HG03469 (cell line): ENCODE measurements at regions not wholly inside any gene's neighbourhood (a gene's known extent, or its start where the extent isn't known, plus 50 kb on each side); places are given as distances from the start of the nearest gene placed in this dataset.
"Not testable (repeated sequence)": the region's sequence is repeated elsewhere in the genome, so short reads cannot be mapped to it uniquely, and the experiment has no call there.

Source experiments
- ATAC-seq: cut with Tn5 transposase; IDR thresholded peaks from one replicate; pipeline ENCODE4 v1.9.1; 2021; ENCODE audit warnings: mild to moderate bottlenecking, moderate library complexity, moderate number of reproducible peaks; ENCODE audit not compliant: unreplicated experiment

DNA sequence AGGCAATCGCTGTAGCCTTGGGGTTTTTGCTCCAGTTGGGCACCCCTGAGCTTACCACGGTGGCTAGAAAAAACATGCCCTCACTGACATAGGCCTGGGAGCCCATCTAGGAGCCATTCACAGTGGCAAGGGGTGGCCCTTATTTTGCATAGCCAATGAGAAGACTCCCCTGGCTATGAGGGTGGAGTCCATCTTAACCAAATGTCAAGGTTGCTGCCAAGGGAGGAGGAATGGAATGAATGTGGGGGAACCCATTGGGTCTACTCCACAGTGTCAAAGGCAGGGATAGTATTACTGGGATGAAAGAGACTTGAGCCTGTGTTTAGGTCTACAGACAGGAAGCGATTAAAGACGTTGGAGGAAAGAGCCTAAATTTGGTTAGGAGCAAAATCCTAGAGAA, 295.7 kb upstream of the PLGLB2 start:
- not testable (repeated sequence) for ATAC-seq

DNA sequence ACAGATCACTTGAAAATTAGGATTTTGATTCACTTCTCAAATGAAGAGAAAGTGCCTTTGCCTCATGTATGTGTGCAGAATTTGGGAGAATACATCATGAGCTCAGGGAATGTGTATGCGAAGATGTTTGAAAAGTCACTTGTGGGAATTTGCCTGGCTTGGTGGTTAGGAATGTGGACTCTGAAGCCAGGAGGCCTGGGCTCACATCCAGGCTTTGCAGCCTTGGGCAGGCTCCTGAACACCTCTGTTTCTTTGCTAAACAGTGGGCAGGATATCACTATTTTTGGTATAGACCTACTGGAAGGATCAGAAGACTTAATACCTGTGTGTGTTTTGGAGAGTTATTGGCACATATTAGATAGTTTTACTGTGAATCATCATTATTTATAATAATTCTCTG, 295.0 kb upstream of the PLGLB2 start:
- ATAC-seq, result not testable (repeated sequence)

DNA sequence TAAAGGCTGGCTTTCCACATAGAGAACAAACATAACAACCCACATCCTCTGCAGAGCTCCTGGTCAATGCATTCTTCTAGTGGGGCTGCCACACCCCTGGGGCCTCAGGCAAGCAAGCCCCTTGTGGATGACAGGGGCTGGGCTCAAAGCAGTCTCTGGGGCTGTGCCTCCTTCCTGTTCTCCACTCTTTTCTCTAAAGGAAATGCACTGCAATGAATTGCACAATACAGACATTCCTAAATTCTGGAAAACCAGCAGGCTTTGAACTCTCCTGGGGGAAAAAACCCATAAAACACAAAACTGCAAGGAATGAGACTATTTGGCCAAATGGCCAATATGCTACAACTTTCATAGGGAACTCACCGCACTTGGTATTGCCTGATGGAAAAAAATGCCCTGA, 293.9 kb upstream of the PLGLB2 start:
- not testable (repeated sequence) for ATAC-seq

DNA sequence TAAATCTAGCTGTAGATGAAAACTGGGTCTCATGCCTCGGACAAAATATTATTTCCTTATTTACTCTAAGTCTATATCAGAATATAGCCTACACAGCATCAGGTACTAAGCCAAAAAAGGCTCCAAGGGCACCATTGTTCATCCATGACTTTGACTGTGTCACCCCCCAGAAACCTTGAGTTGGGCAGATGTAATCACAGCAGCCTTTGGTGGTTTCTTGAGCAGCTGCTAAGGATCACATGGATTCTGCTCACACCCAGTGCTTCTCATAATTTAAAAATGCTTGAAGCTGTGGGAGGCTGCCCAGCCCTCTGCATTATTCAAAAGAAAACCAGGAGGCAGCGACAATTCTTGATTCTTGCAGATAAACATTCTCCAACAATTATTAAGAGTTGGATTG, 293.5 kb upstream of the PLGLB2 start:
- not testable (repeated sequence) for ATAC-seq

DNA sequence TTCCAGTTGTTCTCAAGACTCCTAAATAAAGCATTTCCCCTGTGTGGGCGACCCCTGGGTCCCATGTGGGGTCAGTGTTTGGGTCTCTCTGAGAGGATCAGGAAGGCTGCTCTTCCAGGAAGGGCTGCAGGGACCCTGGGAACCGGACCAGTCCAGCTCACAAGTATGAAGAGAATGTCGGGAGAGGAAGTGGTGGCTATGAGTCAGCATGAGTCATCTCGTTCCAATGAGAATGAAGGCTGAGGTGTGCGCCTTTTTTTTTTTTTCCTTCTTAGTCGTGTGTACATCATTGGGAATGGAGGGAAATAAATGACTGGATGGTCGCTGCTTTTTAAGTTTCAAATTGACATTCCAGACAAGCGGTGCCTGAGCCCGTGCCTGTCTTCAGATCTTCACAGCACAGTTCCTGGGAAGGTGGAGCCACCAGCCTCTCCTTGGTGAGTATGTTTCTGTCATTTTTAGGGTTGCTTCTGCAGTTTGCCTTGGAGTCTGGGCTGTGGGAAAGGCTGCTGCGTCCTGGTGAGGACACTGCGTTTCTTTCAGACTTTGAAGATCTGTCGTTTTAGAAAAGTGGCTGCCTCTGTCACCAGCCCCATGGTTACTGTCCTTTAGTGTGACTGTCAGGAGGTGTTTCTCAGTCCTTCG, 292.6 kb upstream of the PLGLB2 start:
- ATAC-seq, result not testable (repeated sequence)

DNA sequence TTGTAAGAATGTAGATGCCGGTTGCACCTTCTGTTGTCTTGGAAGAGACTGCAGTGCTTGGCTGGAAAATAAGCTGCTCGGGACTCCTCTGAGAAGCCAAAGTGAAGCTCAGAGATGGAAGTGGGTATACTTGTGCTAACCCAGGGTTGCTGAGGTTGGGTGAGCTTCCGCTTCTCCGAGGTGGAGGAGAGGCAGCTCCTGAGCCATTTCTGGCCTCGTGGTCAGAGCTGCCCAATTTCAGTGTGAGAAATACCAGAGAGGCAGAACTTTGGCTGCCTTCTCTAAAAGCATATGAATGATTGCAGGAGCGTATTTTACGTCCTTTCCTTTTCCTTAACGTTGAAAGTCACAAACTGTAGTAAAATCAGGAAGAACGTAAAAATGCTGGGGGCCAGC, 292.0 kb upstream of the PLGLB2 start:
- not testable (repeated sequence) for ATAC-seq

DNA sequence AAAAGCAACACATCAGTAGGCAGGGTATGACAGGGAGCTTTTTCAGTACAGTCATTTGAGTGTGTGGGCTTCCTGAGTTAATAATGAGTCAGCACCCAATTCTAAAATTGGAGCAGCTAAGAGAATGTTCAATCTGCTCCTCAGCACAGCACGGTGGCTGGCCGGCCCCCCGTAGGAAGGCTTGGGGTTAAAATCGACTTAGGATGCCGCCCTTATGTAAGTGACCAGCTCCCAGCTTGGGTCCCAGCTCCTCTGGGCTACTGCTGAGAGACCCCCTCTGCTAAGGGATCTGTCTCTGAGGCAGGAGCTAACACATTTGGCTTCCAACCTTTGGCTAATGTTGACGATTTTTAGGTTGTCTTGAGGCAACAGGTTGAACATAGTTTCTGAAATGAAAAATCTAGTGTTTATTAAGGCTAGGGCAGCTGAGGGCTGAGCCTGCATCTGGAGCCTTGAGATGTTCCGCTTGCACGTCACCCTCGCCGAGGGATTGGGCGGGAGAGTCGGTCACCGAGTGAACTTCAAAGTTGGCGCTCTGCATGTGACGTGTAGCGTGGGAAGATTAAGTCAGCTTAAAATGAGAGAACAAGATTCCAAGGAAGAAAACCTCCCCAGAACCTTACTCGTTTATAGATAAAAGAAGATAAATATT, 291.3 kb upstream of the PLGLB2 start:
- ATAC-seq, result peak; percentile 67

DNA sequence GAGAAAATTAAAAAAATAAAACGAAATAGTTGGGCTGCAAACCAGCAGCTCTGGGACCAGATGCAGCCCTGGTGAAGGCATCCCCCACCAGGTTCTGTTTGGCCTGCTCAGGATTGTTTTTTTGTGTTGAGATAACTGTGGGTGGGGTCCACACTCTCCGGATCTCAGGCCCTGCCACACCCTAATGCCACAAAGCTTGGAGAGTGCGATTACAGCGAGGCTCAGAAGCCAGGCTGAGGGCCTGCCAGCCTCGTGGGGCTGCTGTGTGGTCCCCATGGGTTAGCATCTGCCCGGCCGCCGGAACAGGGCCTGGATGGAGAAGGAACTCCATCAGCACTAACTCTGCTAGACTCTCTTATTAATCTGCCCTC, 290.8 kb upstream of the PLGLB2 start:
- not testable (repeated sequence) for ATAC-seq

DNA sequence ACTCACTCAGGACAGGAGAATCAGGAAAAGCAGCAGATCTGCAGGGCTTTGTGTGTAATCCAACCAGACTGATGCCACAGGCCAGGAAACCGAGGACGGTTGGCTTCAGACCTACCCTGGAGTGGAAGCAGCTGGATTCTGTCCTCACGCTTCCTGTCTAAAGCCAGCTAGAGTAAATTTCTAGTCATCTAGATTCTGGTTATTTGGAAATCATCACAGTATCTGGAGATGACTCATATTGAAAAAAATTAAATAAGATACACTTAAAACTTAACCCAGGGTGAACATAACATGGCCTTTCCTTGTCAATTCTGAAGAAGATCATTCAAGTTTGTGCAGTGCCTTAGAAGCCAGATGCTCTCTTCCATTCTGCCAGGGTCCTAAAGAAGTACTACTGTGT, 288.9 kb upstream of the PLGLB2 start:
- ATAC-seq, result not testable (repeated sequence)

DNA sequence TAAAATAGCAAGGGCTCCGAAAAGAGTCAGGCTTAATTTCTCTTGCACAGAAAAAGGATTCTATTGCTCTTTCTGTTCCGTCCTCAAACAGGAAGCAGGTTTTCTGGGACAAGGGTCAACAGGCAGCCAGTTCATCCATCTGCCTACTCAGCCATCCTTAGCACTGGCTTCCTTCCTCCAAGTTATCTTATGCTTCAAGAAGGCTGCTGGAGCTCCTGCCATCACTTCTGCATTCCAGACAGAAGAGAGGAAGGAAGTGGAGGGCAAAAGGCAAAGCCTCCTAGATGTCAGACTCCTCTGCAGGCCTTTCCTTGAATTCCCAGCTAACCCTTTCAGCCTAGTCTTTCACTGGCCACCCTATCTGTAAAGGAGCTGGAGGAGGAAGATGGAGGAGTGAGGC, 287.8 kb upstream of the PLGLB2 start:
- ATAC-seq, result not testable (repeated sequence)

DNA sequence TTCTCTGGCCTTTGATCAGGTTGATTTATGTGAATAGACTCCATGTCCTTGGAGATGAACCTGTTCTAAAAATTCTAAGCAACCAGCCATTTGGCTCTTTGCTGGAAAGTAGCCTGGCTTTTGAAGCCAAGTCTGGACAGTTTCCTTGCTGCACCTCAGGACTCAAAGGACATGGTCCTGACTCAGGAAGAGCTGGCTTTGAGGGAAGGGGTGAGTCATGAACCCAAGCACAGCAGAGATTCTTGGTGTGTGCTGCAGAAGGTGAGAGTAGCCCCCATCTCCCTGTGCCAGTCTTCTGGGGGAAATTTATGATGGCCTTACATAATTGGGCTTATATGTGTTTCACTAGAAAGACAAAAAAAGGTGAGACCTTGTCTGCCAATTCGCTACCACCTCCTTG, 287.2 kb upstream of the PLGLB2 start:
- ATAC-seq, result not testable (repeated sequence)

DNA sequence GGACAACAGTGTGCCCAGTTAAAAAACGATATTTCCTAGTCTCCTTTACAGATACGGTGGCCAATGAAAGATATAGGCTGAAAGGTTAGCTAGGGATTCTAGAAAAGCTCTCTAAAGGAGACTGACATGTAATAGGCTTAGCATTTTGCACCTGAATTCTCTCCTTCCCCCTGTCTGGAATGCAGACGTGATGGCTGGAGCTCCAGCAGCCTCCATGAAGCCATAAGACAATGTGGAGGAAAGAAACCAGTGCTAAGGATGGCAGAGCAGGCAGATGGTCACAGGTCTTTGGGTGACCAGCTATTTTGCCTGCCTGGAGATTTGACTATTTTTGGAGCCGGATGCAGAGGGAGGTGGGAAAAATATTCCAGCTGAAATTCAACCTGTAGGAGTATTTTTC, 286.2 kb upstream of the PLGLB2 start:
- ATAC-seq, result not testable (repeated sequence)

DNA sequence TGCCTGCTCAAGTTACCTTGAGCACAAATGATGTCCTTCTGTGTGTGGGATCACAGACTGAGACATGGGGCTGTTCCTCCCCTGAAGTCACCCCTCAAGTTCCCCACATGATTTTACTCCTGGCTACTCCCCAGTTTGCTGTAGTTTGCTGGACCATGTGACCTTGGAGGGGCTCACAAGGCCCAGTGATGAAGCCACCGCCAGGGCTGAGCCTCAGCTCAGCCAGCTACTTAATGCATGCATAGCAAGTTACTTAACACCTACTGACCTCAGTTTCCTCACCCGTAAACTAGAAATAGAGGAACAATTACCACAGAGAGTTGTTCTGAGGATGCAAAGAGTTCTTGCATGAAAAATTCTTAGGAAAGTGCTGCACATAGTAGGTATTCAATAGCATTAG, 283.7 kb upstream of the PLGLB2 start:
- not testable (repeated sequence) for ATAC-seq

DNA sequence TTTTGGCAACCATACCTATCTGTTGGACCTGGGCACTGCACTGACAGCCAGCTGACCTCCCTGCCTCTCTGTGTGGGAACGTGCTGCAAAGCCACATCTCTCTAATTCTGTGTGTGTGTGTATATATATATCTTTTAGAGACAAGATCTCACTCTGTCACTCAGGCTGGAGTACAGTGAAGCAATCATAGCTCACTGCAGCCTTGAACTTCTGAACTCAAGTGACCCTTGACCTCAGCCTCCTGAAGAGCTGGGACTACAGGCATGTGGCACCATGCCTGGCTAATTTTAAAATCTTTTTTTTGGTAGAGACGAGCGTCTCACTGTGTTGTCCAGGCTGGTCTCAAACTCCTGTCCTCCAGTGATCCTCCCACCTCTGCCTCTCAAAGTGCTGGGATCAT, 282.2 kb upstream of the PLGLB2 start:
- ATAC-seq, result not testable (repeated sequence)

DNA sequence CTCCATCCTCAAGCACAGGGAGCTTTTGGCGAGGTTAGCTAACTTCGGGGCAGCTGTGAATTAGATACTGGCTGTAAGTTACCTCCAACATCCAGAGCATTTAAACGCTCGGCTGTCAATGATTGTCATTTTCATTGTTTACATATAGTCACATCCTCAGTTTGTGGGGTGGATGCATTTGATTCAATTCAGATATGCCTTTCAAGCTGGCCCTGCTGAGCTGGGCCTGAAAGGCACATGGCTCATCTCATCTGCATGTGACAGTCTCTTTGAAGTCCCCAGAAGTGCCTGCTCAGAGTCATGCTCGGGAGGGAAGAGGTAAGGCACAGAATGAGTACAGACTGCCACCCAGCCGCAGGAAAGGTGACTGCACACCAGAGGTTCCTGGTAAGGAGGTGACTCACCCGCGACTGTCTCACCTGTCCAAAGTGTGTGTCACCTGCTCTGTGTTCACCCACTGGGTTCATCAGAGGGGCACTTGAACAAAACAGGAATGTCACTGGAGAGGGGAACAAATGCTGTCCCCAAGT, 281.2 kb upstream of the PLGLB2 start:
- ATAC-seq, result peak; percentile 51

DNA sequence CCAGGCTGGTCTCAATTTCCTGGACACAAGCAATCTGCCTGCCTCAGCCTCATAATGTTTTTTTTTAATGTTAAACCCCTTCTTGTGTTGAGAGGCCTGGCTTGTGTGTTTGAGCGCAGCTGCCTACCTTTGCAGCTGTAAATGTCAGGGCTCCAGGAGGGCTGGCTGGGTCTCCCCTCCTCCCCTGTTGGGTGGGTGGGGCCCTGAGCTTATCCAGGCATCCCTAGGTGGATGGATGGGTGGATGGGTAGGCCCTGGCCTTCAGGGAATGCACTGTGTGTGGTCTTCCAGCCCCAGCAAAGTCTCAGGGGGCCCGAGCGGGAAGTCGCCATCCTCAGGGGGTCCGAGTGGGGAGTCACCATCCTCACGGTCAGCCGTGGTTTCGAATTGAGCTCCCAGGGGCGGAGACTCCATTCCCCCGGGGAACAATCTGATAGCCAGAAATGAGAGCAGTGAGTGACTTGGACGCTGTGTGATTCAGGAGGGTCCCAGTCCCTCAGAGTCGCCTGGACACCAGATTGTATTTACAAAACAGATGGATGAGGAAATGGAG, 279.4 kb upstream of the PLGLB2 start:
- not testable (repeated sequence) for ATAC-seq

DNA sequence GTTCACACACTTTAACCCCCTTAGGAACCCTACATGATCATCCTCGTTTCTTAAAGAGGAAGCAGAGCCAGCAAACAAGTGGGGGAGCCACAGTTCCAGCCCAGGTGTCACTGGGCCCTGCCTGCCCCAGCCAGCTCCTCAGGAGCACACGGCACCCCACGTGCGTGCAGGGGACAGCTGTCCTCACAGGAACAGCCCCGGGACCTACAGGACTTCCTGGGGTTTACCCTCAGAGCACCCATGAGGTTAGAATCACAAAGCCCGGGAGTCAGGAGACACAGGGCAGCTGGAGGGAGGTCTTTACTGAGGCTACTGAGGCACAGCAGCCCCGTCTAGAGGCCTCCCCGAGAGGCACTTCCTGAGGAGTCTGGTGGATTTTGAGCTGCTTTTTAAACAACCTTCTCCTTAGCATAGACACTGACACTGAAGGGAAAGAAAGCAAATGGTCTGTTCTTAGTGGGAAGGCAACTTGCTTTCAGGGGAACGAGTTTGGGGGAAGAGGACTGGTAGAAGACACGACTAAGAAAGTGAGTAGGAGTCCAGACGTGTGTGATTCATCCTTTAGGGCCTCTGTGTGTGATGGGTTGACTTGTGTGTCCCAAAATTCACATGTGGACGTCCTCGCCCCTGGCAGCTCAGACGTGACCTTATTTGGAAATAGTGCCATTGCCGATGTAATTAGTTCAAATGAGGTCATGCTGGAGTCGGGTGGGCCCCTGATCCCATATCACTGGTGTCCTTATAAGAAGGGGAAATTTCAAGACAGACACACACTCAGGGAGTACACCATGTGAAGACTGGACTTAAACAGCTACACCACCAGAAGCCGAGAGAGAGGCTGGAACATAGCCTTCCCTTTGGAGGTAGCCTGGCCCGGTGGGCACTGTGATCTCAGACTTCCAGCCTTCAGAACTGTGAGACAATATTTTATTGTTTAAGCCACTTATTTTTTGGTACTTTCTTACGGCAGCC, 278.4 kb upstream of the PLGLB2 start:
- peak; percentile 32 for ATAC-seq

DNA sequence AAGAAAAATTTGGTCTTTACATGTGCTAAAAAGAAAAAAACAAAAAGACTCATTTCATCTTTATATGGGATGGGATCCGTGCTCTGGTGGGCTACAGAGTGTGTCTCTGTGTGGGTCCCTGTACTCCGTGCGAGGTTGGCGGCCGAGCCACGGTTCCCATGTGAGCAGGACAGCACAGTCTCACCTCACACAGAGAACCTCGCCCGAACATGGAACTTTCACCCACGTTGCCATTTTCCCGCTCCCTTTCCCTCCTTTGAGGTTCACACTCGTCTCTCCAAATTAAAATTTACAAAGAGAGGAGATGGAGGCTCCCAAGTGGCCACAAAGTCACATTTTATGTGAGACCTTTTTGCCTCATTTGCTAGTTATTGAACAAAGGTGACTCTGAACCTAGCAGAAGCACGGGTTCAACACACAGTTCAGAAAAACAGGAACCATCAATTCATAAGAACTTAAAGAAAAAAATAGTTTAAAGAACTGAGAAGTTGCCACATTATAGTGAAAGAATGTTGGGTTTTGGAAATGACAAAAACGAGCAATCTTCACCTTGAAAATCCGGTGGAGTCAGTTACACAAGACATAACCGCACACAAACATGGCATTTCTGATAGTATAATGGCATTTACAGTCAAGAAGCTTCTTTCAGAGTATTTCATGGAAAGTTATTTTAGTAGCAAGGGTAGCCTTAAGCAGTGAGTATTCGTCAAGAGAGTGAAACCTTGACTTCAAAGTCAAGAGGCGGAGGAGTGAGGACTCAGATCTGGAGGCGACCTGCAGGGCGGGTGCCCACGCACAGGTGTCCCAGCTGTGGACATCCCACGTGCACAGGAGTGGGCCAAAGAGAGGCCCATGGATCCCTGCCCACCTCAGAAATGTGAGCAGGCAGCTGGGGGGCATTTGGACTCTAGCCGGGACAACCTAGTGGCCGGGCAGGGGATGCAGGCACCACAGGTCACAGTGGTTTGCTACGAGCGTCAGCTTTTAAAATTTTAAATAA, 277.2 kb upstream of the PLGLB2 start:
- peak; percentile 35 for ATAC-seq

DNA sequence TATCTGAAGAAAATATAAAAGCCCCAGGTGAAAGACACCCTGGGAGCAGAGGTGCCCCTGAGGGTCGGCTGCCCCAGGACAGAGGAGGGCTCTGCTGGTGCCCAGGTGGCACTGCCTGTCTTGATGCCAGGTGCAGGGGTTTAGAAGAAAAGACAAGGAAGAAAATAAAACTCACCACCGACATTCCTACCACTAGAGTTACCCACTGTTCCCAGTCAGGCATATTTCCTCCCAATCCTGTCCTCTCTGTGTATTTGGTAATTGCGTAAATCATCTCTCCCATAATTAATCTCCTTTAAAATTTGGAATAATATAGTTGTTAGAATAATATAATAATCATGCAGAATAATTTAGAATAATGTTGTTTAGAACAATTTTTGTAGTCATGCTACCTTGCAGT, 276.4 kb upstream of the PLGLB2 start:
- ATAC-seq, result not testable (repeated sequence)
